ENCODE measurements at regions not wholly inside any gene's neighbourhood (a gene's known extent, or its start where the extent isn't known, plus 50 kb on each side); places are given as distances from the start of the nearest gene placed in this dataset.

DNA sequence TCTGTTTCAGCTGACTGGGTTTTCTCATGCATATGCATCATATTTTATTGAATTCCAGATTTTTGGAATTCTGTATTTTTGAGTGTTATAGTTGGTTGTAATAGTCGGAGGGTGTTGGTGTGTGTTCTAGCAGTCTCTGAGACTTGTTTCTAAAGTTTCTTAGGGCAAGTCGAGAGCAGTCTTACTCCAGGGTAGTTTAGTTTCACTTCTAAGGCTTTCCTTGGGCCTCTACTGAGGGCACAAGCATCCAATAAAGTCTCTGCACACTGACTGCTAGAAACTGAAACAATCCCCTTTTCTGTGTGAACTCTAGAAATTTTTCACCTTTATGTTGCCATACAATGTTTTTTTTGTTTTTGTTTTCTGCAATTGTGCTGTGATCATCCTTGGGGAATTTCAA is 663.7 kb upstream of the LRATD1 start:
- no peak for TF ChIP-seq FOXA1 (IDR thresholded peaks at IDR 0.05)
- TF ChIP-seq SP1 (IDR thresholded peaks at IDR 0.05) = no peak
- no peak for TF ChIP-seq TARDBP (IDR thresholded peaks at IDR 0.05)
- no peak for TF ChIP-seq ARNT (IDR thresholded peaks at IDR 0.05)
- TF ChIP-seq ELF4 (IDR thresholded peaks at IDR 0.05) = no peak
- TF ChIP-seq HDGF (IDR thresholded peaks at IDR 0.05; ENCODE audit: borderline replicate concordance) = no peak
- no peak for TF ChIP-seq SUZ12 (IDR thresholded peaks at IDR 0.05)
- TF ChIP-seq FOXM1 (IDR thresholded peaks at IDR 0.05; ENCODE audit: borderline replicate concordance) = no peak
- TF ChIP-seq PKNOX1 (IDR thresholded peaks at IDR 0.05) = no peak

Data from HEK293T (cell line).